ENCODE measurements at regions not wholly inside any gene's neighbourhood (a gene's known extent, or its start where the extent isn't known, plus 50 kb on each side); places are given as distances from the start of the nearest gene placed in this dataset.

DNA sequence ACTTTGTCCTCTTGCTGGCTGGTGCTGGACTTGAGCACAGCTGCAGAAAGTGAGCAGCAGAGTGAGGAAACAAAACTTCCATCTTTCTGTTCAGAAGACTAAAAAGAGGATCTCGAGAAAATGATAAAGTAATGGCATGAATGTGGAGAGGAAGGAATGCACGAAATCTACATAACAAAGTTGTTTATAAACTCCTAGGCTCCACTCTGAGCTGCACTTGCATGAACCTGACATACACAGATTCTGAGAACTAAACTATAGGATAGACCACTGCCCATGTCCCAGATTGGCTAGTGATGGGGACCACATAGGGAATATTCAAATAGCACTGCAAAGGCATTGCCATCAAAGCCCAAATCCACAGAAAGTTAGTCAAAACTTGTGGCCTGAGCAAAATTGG, 121.1 kb upstream of the MON1B start:
- Histone ChIP-seq H3K4me1 (no peaks in the 10 kb centered on the region), H3K9me3 (no peaks in the 10 kb centered on the region), H3K4me2 (no peak overlapping the region), H3K27ac (no peak overlapping the region), H3K4me3 (no peak overlapping the region)
- WGBS (ENCODE audit: missing lambda C conversion rate): 0% methylated on average over 2 of the region's 2 CpGs
- TF ChIP-seq FOSL2 (IDR thresholded peaks at IDR 0.05) (no peak), FOSL2 (CRISPR knock-in tag; IDR thresholded peaks at IDR 0.05) (no peak), EHF (CRISPR knock-in tag; IDR thresholded peaks at IDR 0.05) (no peak), ESRRA (IDR thresholded peaks at IDR 0.05; ENCODE audit: borderline replicate concordance, low read length) (no peak), GATA3 (IDR thresholded peaks at IDR 0.05; ENCODE audit: borderline replicate concordance) (no peak), FOXS1 (CRISPR knock-in tag; IDR thresholded peaks at IDR 0.05) (no peak)
- TF ChIP-seq, protein P1, sequence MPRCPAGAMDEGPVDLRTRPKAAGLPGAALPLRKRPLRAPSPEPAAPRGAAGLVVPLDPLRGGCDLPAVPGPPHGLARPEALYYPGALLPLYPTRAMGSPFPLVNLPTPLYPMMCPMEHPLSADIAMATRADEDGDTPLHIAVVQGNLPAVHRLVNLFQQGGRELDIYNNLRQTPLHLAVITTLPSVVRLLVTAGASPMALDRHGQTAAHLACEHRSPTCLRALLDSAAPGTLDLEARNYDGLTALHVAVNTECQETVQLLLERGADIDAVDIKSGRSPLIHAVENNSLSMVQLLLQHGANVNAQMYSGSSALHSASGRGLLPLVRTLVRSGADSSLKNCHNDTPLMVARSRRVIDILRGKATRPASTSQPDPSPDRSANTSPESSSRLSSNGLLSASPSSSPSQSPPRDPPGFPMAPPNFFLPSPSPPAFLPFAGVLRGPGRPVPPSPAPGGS (IDR thresholded peaks at IDR 0.05): no peak
- ATAC-seq (no peak), DNase-seq (ENCODE audit: low read depth in 1 of 2, low spot score in 1 of 2) (no peak), FAIRE-seq (no peak)
- POLR2A ChIA-PET: no interaction called here
- CTCF ChIA-PET: interaction anchor here (1.6 kb wide), 1 partner anchor 102 kb away, joined by 5 read pairs; no protein-coding TSS in a partner anchor

GRCh38 chr16:77070683-77071082, 120.3 kb upstream of the MON1B start:
- CTCF ChIA-PET: interaction anchor here (1.3 to 1.6 kb wide), 2 partner anchors 20 to 101 kb away, joined by 3 to 5 read pairs; no protein-coding TSS in a partner anchor
- no peak for TF ChIP-seq RCOR1 (IDR thresholded peaks at IDR 0.05; ENCODE audit: low read depth, low read length)
- no peak for TF ChIP-seq SMC3 (IDR thresholded peaks at IDR 0.05)
- TF ChIP-seq E2F6 (IDR thresholded peaks at IDR 0.05; ENCODE audit: borderline replicate concordance, low read depth): no peak

DNA sequence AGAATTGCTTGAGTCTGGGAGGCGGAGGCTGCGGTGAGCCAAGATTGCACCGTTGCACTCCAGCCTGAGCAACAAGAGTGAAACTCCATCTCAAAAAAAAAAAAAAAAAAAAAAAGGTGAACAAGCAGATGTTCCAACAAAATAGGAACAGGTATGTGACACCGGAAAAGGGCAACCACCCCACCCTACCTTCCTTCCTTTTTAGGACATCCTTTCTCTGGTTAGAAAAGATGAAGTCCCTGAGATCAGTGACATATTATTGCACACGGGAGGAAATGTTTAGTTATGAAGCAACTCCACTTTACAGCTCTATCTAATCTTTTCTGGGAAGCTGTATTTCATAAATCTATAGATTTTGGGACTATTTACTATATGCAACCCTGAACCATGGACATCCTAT, 114.2 kb upstream of the MON1B start:
- Histone ChIP-seq H3K27ac (no peak overlapping the region), H3K9me3 (no peaks in the 10 kb centered on the region), H3K4me2 (no peak overlapping the region), H3K4me3 (no peak overlapping the region), H3K4me1 (no peaks in the 10 kb centered on the region)
- POLR2A ChIA-PET: no interaction called here
- no peak for ATAC-seq
- no peak for TF ChIP-seq NPAS2 (CRISPR knock-in tag; IDR thresholded peaks at IDR 0.05; ENCODE audit: borderline replicate concordance)
- TF ChIP-seq CTCF (IDR thresholded peaks at IDR 0.05): no peak
- TF ChIP-seq EHF (CRISPR knock-in tag; IDR thresholded peaks at IDR 0.05): no peak
- TF ChIP-seq, protein P1 (IDR thresholded peaks at IDR 0.05): no peak
- no peak for TF ChIP-seq HDAC2 (IDR thresholded peaks at IDR 0.05)
- no peak for TF ChIP-seq ZFP36 (IDR thresholded peaks at IDR 0.05; ENCODE audit: borderline replicate concordance, partially characterized antibody)
- TF ChIP-seq KDM1A (IDR thresholded peaks at IDR 0.05; ENCODE audit: low read depth): no peak
- no peak for TF ChIP-seq JUNB (IDR thresholded peaks at IDR 0.05)
- no peak for TF ChIP-seq NFE2L2 (conservative IDR thresholded peaks at IDR 0.05; ENCODE audit: low read length)
- no peak for TF ChIP-seq CBX2 (IDR thresholded peaks at IDR 0.05; ENCODE audit: borderline replicate concordance, low read depth)
- TF ChIP-seq EP300 (IDR thresholded peaks at IDR 0.05): no peak
- no peak for TF ChIP-seq HEYL (CRISPR knock-in tag; IDR thresholded peaks at IDR 0.05)
- no peak for TF ChIP-seq RAD21 (conservative IDR thresholded peaks at IDR 0.05 in 1 of 2, IDR thresholded peaks at IDR 0.05 in 1 of 2)
- FAIRE-seq: no peak
- 53% methylated on average over 5 of the region's 5 CpGs for WGBS (ENCODE audit: missing lambda C conversion rate)
- no peak for DNase-seq (ENCODE audit: low read depth in 1 of 2, low spot score in 1 of 2)
- CTCF ChIA-PET: interaction anchor here (0.6 to 1.5 kb wide), 2 partner anchors 424 to 863 kb away, joined by 3 to 4 read pairs; no protein-coding TSS in a partner anchor

More at GRCh38 chr16:77070683-77071082, 120.3 kb upstream of the MON1B start:
- Histone ChIP-seq H3K4me1 (no peaks in the 10 kb centered on the region), H3K27ac (no peak overlapping the region), H3K4me3 (no peak overlapping the region), H3K9me3 (no peaks in the 10 kb centered on the region), H3K4me2 (no peak overlapping the region)
- 61% methylated on average over 6 of the region's 6 CpGs for WGBS (ENCODE audit: missing lambda C conversion rate)
- POLR2A ChIA-PET: no interaction called here
- FAIRE-seq (no peak), DNase-seq (ENCODE audit: low read depth in 1 of 2, low spot score in 1 of 2) (no peak), ATAC-seq (no peak)

All from A549 (cell line).